ENCODE measurements at regions not wholly inside any gene's neighbourhood (a gene's known extent, or its start where the extent isn't known, plus 50 kb on each side); places are given as distances from the start of the nearest gene placed in this dataset.

DNA sequence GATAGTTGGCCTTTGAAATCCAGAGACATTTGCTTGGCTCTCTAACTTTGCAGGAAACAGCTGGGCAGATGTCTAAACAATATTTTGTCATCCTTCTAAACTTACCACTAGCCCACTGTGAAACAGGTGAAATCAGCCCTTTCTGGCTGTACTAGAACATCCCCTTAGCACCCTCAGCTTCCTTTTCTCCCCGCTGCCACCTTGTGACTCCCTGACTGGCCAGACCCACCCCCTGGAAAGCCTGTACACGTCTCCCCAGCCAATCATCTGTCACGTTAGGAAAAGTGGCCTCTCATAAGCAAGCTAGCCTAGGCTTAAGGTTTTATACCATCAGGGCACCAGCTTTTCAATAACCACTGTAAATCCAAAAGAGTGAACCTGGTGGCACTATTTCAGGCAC is 88.6 kb upstream of the E2F3 start:
- TF ChIP-seq SP1 (IDR thresholded peaks at IDR 0.05) (no peak), BHLHE40 (IDR thresholded peaks at IDR 0.05; ENCODE audit: borderline replicate concordance) (no peak), FOXK2 (IDR thresholded peaks at IDR 0.05) (no peak), SUZ12 (IDR thresholded peaks at IDR 0.05) (no peak), NFRKB (IDR thresholded peaks at IDR 0.05) (no peak), CTBP1 (IDR thresholded peaks at IDR 0.05; ENCODE audit: borderline replicate concordance) (no peak), ELF4 (IDR thresholded peaks at IDR 0.05) (no peak), LEF1 (IDR thresholded peaks at IDR 0.05; ENCODE audit: borderline replicate concordance) (no peak), HDGF (IDR thresholded peaks at IDR 0.05; ENCODE audit: borderline replicate concordance) (no peak), FOXA1 (IDR thresholded peaks at IDR 0.05) (no peak), L3MBTL2 (conservative IDR thresholded peaks at IDR 0.05) (no peak), FOXM1 (IDR thresholded peaks at IDR 0.05; ENCODE audit: borderline replicate concordance) (no peak)

Data from HEK293T (cell line).